ENCODE measurements at regions not wholly inside any gene's neighbourhood (a gene's known extent, or its start where the extent isn't known, plus 50 kb on each side); places are given as distances from the start of the nearest gene placed in this dataset.
A peak's percentile ranks its signal among the peaks of the same experiment; 100 is the strongest.
"Not testable (repeated sequence)": the region's sequence is repeated elsewhere in the genome, so short reads cannot be mapped to it uniquely, and the experiment has no call there.

DNA sequence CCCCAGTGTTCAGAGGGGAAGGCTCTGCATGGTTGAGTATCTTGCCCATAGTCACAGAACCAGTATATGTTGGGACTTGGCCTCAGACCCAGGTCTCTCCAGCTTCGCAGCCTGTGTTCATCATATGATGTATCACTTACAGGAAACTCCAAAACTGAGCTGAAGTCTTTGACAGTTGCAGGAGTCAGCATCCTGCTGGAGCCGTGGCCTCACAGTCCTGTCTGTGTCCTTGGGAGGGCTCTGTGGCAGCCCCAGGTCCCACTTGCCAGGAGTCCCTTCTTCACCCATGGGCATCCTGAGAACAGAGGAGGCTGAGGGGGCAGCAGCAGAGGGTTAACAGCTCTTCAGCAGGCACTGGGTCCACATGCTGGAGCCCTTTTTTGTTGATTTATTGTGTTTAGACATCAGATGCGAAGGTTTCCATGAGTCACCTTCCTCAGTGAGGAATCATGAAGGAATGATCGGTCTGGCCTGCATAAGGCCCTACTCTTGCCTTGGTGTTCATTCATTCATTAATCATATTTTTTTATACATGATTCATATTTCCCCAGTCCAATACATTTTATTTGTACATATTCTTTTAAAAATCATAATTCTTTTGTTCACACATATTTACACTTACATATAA, 176.3 kb upstream of the SPATA31A3 start:
- peak; percentile 78 for ATAC-seq (ENCODE audit: low FRiP score)
- not testable (repeated sequence) for DNase-seq (ENCODE audit: low spot score)

DNA sequence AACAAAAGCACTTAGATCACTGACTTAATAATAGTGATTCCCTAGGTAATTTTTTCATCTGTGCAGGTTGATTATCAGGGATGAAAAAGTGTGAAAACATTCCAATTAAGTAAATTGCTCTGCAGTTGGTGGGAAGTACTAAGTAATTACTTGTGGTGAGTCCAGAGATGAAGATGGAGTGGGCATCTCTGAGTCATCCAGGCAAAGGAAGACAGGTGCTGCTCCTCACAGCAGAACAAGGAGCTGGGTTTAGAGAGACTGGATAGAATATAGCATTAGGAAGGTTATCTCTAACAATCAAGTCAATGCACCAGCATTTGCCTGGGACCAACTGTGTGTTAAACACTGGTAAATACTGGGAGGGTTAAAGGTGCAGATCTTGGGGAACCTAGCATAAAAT, 174.0 kb upstream of the SPATA31A3 start:
- not testable (repeated sequence) for DNase-seq (ENCODE audit: low spot score); ATAC-seq (ENCODE audit: low FRiP score)

DNA sequence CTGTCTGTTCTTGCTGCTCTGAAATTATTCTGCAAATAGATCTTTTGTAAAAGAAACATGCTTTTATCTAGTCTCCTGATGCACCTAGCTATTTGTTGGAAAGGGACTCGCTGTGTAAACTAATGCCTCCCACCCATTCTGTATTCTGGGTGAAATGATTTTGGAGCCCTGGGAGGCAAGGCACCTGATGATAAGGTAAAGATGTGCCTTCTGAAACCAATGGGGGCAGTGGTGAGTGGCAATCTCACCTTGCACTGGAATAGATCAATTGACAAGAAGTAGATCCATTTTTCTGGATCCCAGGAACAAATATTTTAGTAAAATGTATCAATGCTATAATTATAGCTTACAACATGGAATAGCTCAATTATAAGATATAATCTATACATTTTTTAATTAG, 170.5 kb upstream of the SPATA31A3 start:
- ATAC-seq (ENCODE audit: low FRiP score); DNase-seq (ENCODE audit: low spot score): not testable (repeated sequence)

DNA sequence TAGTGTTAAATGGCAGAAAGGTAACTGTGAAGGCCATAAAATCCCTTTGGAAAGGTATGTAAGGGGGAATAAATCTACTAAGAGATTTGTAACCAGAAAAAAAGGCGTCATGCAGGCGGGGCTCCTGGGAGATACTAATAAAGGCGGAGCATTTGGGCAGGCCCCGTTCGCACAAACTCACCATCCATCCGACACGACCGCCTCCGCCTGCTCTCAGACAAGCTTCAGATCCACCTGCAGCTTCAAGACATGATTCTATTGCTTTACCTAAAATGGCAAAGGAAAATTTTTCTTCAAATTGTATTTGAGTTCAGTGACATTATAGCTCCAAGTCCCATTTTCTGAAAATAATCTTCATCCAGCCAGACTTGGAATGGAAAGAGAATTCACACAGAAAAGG, 162.9 kb upstream of the SPATA31A3 start:
- DNase-seq (ENCODE audit: low spot score); ATAC-seq (ENCODE audit: low FRiP score): not testable (repeated sequence)

DNA sequence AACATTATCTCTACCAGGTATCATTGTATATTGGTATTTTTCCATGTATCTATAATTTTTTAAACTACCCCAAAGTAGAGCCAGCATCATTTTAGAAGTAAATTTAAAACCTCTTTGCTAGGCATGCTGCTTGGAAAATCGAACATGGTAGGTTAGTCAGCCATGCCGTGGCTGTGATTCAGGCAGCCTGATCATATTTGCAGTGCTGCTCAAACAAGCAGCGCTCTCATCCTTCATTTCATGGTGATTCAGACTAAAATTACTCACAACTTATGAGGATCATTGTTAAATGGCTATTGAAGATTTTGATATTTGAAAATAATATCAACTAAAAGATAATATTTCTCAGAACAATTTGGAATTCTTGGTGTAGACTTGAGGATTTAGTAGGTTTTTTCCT, 161.2 kb upstream of the SPATA31A3 start:
- not testable (repeated sequence) for ATAC-seq (ENCODE audit: low FRiP score); DNase-seq (ENCODE audit: low spot score)

DNA sequence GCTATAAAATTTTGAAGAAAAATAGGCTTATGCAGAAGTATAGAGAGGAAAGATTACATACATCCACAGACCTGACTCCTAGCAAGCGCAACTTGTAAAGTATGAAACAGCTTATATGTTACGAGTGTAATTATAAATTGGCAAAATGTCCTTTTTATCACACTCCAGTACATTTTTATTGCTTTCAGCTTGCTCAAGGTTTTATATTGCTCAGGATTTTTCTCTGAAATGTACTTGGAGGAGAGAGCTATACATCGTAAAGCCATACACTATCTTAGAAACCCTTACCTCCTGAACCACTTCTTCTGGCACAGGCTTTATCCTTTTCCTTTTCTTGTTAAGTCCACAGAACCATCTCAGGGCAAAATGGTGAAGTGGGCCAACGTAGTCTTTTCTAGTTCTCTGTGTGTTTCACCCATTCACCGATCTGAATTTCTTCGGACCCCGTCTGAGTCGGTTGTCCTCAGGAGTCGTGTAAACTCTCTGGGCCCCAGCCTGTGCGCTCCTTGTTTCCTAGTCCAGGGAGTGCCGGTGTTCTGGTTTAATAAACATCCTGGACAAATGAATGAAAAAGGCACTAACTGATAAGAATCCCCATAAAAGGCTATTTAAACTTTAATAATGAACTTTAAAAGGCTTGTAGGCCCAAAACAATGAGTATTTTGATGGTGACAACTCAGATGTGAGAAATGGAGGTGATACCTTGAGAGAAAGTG, 150.2 kb upstream of the SPATA31A3 start:
- DNase-seq (ENCODE audit: low spot score); ATAC-seq (ENCODE audit: low FRiP score): not testable (repeated sequence)

DNA sequence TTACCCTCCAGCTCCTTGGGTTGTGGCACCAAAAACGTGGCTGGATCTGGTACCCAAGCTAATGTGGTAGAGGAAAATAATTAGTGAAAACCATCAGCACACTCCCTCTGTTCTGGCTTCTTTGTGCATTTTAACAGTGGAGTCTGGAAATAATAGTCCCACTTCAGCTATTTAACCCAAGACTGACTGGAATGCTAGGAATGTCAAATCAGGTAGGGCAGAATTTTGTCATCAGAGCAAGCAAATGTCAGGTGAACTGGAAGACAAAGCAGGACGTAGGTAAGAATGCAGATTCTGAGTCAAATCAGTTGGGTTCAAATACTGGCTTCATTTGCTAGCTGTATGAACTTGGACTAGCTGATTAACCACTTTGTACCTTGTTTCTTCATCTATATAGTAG, 144.0 kb upstream of the SPATA31A3 start:
- not testable (repeated sequence) for ATAC-seq (ENCODE audit: low FRiP score)

DNA sequence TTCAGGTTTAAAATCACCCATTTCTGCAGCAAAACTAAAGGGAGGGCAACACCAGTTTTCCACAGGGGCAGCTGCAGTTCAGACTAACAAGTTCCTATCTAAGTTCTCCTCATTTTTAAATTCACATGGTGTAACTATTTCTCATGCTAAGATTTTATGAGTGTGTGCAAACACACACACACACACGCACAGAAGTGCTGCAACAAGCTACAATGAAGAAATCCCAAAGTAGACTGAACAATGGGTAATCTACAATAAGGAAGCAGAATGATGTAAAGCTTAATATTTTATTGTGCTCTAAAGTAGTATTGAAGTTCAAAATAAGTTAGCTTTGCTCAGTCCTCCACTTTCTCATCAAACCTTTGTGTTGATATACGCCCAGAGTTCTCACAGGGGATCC, 140.8 kb upstream of the SPATA31A3 start:
- DNase-seq (ENCODE audit: low spot score); ATAC-seq (ENCODE audit: low FRiP score): not testable (repeated sequence)

More for the DNA sequence above, 144.0 kb upstream of the SPATA31A3 start:
- DNase-seq (ENCODE audit: low spot score) = not testable (repeated sequence)

DNA sequence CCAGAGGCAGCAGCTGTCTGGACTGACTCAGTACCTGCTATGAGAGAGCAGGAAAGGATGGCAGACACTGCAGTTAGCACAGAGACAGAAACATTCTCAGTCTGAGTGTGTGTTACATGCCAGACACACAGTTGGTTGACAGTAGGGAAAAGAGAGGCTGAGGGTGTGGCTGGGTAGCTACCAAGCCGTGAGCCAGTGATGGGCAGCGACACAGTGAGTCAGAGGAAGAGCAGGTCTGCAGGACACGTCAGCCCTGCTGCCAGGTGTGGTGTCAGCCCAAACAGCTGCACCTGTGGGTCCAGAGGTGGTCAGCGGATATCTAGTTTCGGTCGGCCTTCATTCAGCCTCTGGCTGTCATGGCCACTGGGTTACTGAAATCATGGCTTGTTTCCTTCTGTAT, 124.4 kb upstream of the SPATA31A3 start:
- ATAC-seq (ENCODE audit: low FRiP score) = peak; percentile 32
- DNase-seq (ENCODE audit: low spot score) = not testable (repeated sequence)

DNA sequence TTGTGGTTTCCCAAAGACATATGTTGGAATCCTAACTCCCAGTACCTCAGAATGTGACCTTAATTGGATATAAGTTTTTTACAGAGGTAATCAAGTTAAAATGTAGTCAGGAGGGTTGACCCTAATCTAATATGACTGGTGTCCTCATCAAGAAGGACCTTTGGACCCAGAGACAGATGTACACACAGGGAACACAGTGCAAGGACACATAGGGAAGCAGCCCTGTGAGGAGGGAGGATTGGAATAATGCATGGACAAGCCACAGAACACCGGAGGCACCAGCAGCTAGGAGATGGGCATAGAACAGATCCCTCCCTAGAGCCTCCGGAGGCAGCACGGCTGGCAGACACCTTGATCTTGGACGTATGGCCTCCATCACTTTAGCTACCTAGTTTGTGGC, 119.8 kb upstream of the SPATA31A3 start:
- not testable (repeated sequence) for DNase-seq (ENCODE audit: low spot score); ATAC-seq (ENCODE audit: low FRiP score)

DNA sequence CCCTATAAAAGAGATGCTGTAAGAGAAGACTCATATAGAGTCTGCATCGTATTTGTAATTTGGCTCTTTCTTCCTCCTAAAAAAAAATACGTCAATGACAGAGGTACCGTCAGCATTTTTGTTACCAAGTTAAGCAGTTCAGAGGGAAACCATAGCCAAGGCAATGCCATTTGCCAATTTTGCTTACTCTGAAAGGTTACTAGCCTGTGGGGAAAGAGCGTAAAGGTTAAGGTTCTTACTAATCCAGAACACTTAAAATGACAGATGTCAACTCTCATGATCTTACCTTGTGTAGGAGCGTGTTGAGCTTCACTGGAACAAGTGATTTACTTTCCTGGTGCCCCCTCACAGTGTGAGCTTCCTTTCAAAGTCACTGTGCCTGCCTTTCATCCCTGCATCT, 119.4 kb upstream of the SPATA31A3 start:
- not testable (repeated sequence) for ATAC-seq (ENCODE audit: low FRiP score); DNase-seq (ENCODE audit: low spot score)

DNA sequence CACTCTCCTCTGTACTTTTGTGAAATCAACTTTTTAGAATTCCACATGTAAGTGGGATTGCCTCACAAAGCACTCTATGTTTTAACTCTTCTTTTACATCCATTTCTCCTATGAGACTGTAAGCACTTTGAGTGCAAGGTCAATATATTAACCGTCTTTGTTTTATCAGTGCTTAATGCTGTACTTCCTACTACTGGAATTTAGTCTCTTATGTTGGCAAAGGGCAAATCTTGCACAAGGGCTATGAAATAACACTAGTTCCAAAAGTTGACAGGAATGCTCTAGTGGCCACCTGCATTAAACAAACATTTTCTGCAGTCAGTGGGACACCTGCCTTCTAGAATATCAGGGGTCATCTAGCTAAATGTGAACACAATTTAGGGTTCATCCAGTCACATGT, 117.5 kb upstream of the SPATA31A3 start:
- not testable (repeated sequence) for ATAC-seq (ENCODE audit: low FRiP score); DNase-seq (ENCODE audit: low spot score)

DNA sequence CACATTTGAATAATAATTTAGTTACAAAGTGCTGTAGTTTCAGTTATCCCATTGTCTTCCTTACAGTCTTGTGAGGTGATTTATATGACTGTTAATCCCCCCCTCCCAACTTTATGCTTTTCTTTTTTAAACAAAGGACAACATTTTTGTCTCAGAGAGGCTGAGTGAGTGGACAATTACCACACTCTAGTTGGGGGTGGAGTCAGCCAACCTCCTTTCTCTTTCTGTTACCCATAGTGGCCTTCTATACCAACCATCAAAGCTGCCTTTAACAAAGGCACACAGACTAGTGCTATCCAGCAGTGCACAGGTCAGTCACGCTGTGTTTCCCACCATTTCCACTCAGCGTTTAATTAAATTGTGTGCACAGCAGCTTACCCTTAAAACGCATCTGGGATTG, 114.3 kb upstream of the SPATA31A3 start:
- not testable (repeated sequence) for DNase-seq (ENCODE audit: low spot score); ATAC-seq (ENCODE audit: low FRiP score)

DNA sequence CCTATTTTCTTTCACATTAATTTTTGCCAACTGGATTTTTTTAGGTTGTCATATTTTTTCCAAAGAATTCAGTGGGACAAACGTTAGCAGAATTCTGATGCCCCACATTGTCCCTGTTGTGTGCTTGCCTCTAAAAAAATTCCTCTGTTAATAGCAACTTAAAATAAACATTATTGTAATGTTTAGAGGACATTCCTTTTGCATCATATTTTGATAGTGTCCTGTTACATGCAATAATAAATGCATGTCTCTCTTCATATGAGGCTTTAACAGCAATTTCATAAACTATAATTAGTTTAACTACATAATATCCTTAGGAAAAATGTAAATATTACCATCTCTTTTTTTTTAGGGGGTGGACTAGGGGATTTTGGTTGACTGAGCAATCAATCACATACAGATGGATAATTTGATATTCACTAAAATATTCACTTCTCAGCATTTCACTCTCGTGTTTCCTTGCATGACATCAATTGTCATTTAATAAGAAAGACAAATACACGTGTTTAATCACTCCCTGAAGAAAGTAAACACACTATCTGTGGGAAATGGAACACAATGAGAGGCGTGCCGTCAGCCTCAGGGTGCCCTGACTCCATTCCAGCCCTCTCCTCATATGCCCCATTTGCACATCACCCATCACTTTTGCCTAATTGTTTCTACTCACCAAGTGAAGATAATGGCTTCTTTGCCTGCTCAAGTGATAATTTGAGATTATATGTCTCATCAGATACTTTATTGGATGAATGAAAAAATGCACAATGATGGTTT, 110.3 kb upstream of the SPATA31A3 start:
- not testable (repeated sequence) for ATAC-seq (ENCODE audit: low FRiP score); DNase-seq (ENCODE audit: low spot score)

DNA sequence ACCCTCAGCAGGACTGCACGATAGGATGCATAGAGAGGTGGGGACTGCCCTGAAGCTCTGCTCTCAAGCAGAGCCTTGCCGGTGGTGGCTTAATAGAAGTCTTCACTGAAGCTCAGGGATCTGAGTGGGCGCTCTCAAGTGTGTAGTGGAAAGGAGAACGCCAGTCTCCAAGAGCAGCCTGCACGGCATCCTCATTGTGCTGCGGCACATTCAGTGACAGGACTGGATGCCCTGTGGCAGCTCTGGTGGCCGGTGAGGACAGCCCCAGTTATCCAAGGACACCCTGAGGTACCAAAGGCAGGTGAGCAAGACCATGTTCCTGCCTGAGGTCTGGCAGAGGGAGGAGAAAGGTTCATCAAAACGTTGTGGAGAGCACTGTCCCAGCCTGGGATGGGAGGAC, 98.8 kb upstream of the SPATA31A3 start:
- DNase-seq (ENCODE audit: low spot score); ATAC-seq (ENCODE audit: low FRiP score): not testable (repeated sequence)

DNA sequence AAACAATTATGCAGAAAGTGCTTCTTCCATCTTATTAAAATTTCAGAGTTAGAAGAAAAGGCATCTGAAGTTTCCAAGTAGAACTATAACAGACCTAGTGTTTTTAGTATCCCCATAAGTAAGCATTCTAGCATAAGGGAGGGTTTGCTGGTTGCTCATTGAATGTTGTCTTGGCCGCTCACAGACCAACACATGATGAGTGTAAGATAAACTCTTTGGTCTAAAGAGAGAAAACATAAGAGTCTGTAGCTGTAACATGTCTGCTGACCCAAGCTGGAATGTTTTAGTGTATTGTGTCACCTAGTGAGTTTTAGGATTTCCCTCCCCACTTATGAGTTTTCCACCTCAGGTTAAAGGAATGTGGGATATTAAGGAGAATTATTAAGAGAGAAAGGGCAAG, 94.5 kb upstream of the SPATA31A3 start:
- ATAC-seq (ENCODE audit: low FRiP score) = peak; percentile 54
- not testable (repeated sequence) for DNase-seq (ENCODE audit: low spot score)

DNA sequence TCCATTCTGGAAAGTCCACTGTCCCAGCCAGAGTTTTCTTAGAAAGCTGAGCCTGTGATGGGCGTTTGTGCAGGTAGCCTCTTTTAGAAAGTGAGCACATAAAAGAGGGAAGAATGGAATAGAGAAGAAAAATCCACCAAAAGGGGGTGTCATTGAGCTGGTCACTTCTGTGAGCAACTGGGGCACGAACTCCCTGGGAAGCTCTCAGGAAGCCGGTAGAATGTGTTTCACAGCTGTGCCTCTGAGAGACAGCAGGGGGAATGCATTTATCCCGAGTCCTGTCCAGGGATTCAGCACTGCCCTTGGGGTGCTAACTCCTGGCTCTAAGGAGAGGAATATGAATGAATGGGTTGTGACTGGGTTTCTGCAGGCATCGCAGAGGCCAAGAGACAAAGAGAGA, 73.8 kb upstream of the SPATA31A3 start:
- not testable (repeated sequence) for ATAC-seq (ENCODE audit: low FRiP score); DNase-seq (ENCODE audit: low spot score)

DNA sequence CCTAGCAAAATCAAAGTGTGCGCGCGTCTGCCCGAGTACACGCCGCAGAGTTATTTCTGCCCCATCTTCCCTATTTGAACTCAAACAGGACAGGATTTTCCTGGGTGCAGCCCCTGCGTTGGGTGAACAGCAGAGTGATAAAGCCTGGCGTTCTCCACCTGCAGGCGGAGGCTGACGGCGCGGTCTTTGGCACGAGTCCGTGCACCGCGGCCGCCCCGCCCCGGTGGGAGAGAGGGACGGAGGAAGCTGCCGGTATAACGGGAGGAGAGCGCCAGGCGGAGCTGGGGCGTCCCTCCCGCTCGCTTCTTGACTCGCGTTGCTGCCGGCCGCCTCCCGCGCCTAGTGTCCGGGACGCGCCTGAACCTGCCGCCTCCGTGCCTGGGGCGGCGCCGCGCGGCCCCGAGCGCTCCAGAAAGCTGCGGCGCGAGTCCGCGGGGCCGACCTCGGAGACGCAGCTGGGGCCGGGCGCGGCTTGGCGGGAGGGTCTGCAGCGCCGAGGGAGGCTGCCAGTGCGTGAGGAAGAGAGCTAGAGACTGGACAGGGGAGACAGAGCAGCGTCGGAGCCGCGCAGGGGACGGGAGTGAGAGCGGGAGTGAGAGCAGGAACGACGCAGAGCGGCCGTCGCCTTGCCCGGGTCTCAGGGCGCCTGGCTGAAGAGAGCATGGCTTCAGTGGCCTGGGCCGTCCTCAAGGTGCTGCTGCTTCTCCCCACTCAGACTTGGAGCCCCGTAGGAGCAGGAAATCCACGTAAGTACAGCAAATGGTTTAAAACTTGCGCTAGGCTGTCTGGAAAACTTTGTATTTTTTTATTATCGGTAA, 66.8 kb upstream of the SPATA31A3 start:
- DNase-seq (ENCODE audit: low spot score); ATAC-seq (ENCODE audit: low FRiP score): not testable (repeated sequence)

Measured in omental fat pad (tissue), 1 donor.